ENCODE measurements at regions not wholly inside any gene's neighbourhood (a gene's known extent, or its start where the extent isn't known, plus 50 kb on each side); places are given as distances from the start of the nearest gene placed in this dataset.

DNA sequence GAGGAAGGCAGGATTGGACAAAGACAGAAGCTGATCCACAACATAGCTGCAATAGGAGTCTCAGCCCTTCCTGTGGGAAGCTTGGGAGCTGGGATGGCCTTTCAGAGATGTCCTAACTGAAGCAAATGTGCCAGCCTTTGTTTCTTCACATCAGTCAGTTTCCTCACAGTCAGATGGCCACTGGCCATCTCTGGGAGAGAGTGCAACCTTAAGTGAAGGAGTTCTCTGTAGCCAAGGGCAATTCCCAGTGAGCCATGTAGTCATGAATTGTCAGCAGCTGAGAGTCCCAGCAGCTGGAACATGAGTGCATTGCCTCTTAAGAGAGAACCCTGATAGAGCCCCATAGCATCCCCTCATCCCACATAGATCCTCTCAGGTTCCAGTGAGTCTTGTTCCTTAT lies 89.1 kb upstream of the LIFR start:
- DNase-seq = peak in 1 of 2 donors; percentile 58
- no peaks in the 10 kb centered on the region for H3K9me3 ChIP-seq
- H3K4me3 ChIP-seq = no peak overlapping the region
- no peaks in the 10 kb centered on the region for H3K27me3 ChIP-seq
- intact Hi-C loops (cut with DNase I; ENCODE audit: low total_unique reads) = no loop called here
- no peak overlapping the region for H3K27ac ChIP-seq
- no peaks in the 10 kb centered on the region for H3K36me3 ChIP-seq
- peaks cover 0 to 26% (median 8%) of the 10 kb centered on the region in 4 donors for H3K4me1 ChIP-seq
- TF ChIP-seq, protein P1, sequence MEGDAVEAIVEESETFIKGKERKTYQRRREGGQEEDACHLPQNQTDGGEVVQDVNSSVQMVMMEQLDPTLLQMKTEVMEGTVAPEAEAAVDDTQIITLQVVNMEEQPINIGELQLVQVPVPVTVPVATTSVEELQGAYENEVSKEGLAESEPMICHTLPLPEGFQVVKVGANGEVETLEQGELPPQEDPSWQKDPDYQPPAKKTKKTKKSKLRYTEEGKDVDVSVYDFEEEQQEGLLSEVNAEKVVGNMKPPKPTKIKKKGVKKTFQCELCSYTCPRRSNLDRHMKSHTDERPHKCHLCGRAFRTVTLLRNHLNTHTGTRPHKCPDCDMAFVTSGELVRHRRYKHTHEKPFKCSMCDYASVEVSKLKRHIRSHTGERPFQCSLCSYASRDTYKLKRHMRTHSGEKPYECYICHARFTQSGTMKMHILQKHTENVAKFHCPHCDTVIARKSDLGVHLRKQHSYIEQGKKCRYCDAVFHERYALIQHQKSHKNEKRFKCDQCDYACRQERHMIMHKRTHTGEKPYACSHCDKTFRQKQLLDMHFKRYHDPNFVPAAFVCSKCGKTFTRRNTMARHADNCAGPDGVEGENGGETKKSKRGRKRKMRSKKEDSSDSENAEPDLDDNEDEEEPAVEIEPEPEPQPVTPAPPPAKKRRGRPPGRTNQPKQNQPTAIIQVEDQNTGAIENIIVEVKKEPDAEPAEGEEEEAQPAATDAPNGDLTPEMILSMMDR (IDR thresholded peaks at IDR 0.05) = no peak

DNA sequence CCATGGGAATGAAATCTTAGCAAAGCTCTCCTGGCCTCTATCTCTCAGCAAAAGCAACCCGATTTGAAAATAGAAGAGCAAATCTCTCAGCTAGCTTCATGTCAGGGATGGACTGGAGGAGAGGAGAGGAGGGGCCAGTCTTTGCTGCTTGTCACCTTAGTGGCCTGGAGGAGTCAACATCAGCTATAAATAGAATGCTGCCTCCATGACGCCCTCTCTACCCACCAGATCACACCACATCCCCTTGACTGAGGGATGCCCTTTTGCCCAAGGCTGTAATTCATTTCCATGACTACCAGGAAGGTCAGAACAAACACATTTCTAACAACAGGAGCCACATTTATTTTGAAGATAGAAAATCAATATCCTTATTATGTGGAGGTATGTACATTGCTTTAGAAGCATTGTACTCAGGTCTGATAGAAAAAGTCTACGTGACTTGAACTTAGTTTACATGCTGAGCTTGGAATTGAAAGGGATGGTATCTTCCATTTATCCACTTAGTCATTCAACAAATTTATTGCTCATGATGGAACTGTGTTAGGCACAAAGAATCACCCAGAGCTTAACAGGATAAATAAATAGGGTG lies 92.4 kb upstream of the LIFR start:
- Histone ChIP-seq H3K36me3 (no peaks in the 10 kb centered on the region), H3K9me3 (no peaks in the 10 kb centered on the region), H3K27me3 (no peaks in the 10 kb centered on the region), H3K4me3 (no peak overlapping the region), H3K27ac (no peak overlapping the region), H3K4me1 (peaks cover 0 to 5% (median 1%) of the 10 kb centered on the region in 4 donors)
- TF ChIP-seq, protein P1 (IDR thresholded peaks at IDR 0.05) = no peak
- intact Hi-C loops (cut with DNase I; ENCODE audit: low total_unique reads) = no loop called here
- DNase-seq = no peak

DNA sequence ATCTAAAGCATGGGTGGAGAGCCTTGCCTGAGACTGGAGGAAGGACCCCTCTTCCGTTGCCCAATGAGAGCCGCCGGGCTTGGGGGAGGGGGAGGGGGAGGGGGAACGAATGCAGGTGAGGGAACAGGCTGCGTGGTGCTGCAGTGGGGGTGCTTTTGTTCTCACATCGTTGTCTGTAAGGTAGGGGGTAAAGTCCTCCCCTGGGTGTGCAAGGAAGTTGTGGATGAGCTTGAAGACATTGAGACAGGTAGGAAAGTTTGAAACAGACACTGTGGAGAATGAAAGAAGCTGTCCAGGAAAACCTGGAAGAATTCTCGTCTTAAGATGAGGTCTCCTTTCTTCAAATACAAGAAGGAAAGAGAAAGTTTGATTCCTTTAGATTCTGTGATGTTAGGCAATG lies 94.1 kb upstream of the LIFR start:
- intact Hi-C loops (cut with DNase I; ENCODE audit: low total_unique reads) = no loop called here

DNA sequence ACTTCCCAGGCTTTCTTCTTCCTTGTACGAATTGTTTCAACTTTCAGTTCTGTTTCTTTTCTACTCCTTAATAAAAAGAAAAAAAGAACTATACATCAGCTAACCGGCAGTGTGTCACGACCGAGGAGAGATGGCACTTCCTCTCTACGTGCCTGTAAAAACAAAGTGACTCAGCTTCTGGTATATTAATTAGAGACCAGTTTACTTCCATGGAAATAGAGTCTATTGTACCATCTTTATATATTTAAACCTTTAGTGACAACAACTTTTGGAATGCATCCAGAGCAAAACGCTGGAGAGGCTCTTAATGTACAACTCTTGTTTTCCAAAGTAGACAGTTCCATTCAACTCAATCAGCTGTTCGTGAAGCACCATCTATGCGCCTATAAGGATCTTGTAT lies 94.5 kb upstream of the LIFR start:
- DNase-seq = no peak
- Histone ChIP-seq H3K27ac (no peak overlapping the region), H3K36me3 (no peaks in the 10 kb centered on the region), H3K4me1 (peaks cover 0 to 9% (median 1%) of the 10 kb centered on the region in 4 donors), H3K9me3 (no peaks in the 10 kb centered on the region), H3K4me3 (no peak overlapping the region), H3K27me3 (no peaks in the 10 kb centered on the region)
- intact Hi-C loops (cut with DNase I; ENCODE audit: low total_unique reads) = no loop called here
- TF ChIP-seq, protein P1 (IDR thresholded peaks at IDR 0.05) = no peak

More for the DNA sequence above, 94.1 kb upstream of the LIFR start:
- H3K27ac ChIP-seq = no peak overlapping the region
- H3K36me3 ChIP-seq = no peaks in the 10 kb centered on the region
- peaks cover 0 to 9% (median 1%) of the 10 kb centered on the region in 4 donors for H3K4me1 ChIP-seq
- DNase-seq = no peak
- H3K9me3 ChIP-seq = no peaks in the 10 kb centered on the region
- no peak overlapping the region for H3K4me3 ChIP-seq
- TF ChIP-seq, protein P1 (IDR thresholded peaks at IDR 0.05) = no peak
- no peaks in the 10 kb centered on the region for H3K27me3 ChIP-seq

DNA sequence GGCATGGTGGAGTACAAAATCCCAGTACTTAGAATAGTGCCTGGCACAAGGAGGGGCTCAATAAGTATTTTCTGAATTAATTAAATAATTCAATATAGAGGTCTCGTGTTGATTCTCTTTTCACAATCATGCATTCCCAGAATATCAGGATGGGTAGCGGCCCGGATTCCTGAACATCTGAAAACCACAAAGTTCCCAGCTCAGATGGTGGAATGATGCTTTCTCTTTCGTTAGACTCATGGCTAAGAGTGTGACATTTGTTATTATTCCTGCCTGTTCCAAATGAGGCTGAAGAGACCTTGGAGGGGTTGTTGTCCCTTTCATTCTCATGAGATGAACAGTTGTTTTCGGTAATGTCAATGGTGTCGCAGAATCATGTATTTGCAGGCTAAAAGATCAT lies 95.4 kb upstream of the LIFR start:
- Histone ChIP-seq H3K4me3 (no peak overlapping the region), H3K27ac (no peak overlapping the region), H3K9me3 (no peaks in the 10 kb centered on the region), H3K27me3 (no peaks in the 10 kb centered on the region), H3K4me1 (peaks cover 0 to 9% (median 1%) of the 10 kb centered on the region in 4 donors), H3K36me3 (no peaks in the 10 kb centered on the region)
- intact Hi-C loops (cut with DNase I; ENCODE audit: low total_unique reads) = no loop called here
- DNase-seq = no peak
- TF ChIP-seq, protein P1 (IDR thresholded peaks at IDR 0.05) = no peak

DNA sequence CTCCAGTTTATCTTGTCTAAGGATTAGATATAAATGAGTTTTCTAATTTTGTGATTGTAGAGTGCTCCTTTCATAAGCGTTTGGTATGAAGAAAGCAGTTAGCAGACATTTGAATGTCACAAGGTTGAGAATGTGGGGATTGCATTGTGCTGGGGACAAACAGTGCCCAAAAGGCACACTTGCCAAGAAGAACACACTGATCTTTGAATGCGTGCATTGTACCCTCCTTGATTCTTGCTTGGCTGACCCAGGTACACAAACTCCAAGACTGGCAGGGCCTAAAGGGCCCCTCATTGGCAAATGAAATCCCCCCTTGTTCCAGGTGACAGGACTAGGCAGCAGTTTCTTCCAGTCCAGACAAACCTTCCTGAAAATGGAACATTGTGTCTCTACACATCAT lies 96.9 kb upstream of the LIFR start:
- H3K9me3 ChIP-seq = no peaks in the 10 kb centered on the region
- H3K27ac ChIP-seq = no peak overlapping the region
- DNase-seq = no peak
- H3K4me3 ChIP-seq = no peak overlapping the region
- TF ChIP-seq, protein P1 (IDR thresholded peaks at IDR 0.05) = no peak
- peaks cover 0 to 9% (median 1%) of the 10 kb centered on the region in 4 donors for H3K4me1 ChIP-seq
- intact Hi-C loops (cut with DNase I; ENCODE audit: low total_unique reads) = no loop called here
- no peaks in the 10 kb centered on the region for H3K27me3 ChIP-seq
- H3K36me3 ChIP-seq = no peaks in the 10 kb centered on the region

Measured in tibial artery (tissue), 4 donors.